T1000 (cell line): ENCODE measurements at regions not wholly inside any gene's neighbourhood (a gene's known extent, or its start where the extent isn't known, plus 50 kb on each side); places are given as distances from the start of the nearest gene placed in this dataset.
A peak's percentile ranks its signal among the peaks of the same experiment; 100 is the strongest.

Source experiments
- DNase-seq: peaks from one replicate; lab custom pipeline; 2025; ENCODE audit warnings: mixed read lengths; lab: John Stamatoyannopoulos, UW

GRCh38 chr6:122524056-122524455, 52.4 kb upstream of the SERINC1 start:
- no peak for DNase-seq

GRCh38 chr6:122530440-122531046, 58.9 kb upstream of the SERINC1 start:
- DNase-seq: peak; percentile 29

- no peak for DNase-seq
These were observed 61.9 kb upstream of the PKIB start for GRCh38 chr6:122548281-122548680.

GRCh38 chr6:122548820-122549219, 61.4 kb upstream of the PKIB start:
- DNase-seq: no peak

- no peak for DNase-seq
These were observed 56.5 kb upstream of the PKIB start for GRCh38 chr6:122553697-122554096.

GRCh38 chr6:122555561-122555960, 54.6 kb upstream of the PKIB start:
- no peak for DNase-seq

- no peak for DNase-seq
These were observed 52.1 kb upstream of the PKIB start for GRCh38 chr6:122558080-122558479.
